Astrocyte of the cerebellum (primary cell): ENCODE measurements at regions not wholly inside any gene's neighbourhood (a gene's known extent, or its start where the extent isn't known, plus 50 kb on each side); places are given as distances from the start of the nearest gene placed in this dataset.

ENCODE experiments used
- DNase-seq: peaks from one replicate; pipeline ENCODE4 v3.0.0-alpha.2; 2011; ENCODE audit warnings: low read depth
- H3K4me3 ChIP-seq: 2 replicates; pipeline ENCODE4 v1.5.1; 2011; ENCODE audit warnings: mild to moderate bottlenecking, low read depth, low read length, moderate library complexity
- CTCF ChIP-seq: IDR thresholded peaks from 2 replicates; pipeline ENCODE4 v1.5.1; 2012; ENCODE audit warnings: low read length, low read depth, moderate library complexity, mild to moderate bottlenecking; ENCODE audit errors: missing control alignments
- in situ Hi-C: cut with HindIII; loops from 2 replicates; pipeline ENCODE4 v1.10.0; 2017; ENCODE audit warnings: low sequenced_read_pairs

- DNase-seq = no peak
- in situ Hi-C loops = no loop called here
- no peak overlapping the region for H3K4me3 ChIP-seq
- no peak for TF ChIP-seq CTCF
Observed at GRCh38 chr16:86443508-86444147, 66.7 kb upstream of the FOXF1 start.

- in situ Hi-C loops = no loop called here
- DNase-seq = no peak
- H3K4me3 ChIP-seq = no peak overlapping the region
- TF ChIP-seq CTCF = no peak
Observed at GRCh38 chr16:86444261-86444660, 66.1 kb upstream of the FOXF1 start.

- DNase-seq = no peak
- H3K4me3 ChIP-seq = no peak overlapping the region
- in situ Hi-C loops = no loop called here
- TF ChIP-seq CTCF = no peak
Observed at GRCh38 chr16:86444661-86445060, 65.7 kb upstream of the FOXF1 start.

- in situ Hi-C loops = no loop called here
- DNase-seq = no peak
- no peak overlapping the region for H3K4me3 ChIP-seq
- TF ChIP-seq CTCF = no peak
Observed at GRCh38 chr16:86446279-86446678, 64.0 kb upstream of the FOXF1 start.

- no peak for DNase-seq
- H3K4me3 ChIP-seq = no peak overlapping the region
- no peak for TF ChIP-seq CTCF
- in situ Hi-C loops = no loop called here
Observed at GRCh38 chr16:86447228-86447627, 63.1 kb upstream of the FOXF1 start.

GRCh38 chr16:86448306-86448890 is 61.9 kb upstream of the FOXF1 start:
- H3K4me3 ChIP-seq = no peak overlapping the region
- in situ Hi-C loops = no loop called here
- no peak for TF ChIP-seq CTCF
- no peak for DNase-seq
